OCI-LY3 (cell line): ENCODE measurements at regions not wholly inside any gene's neighbourhood (a gene's known extent, or its start where the extent isn't known, plus 50 kb on each side); places are given as distances from the start of the nearest gene placed in this dataset.

Experiments
- H2AFZ ChIP-seq: fragments of 200-600, 300-600 bp; shearing (Covaris generic); 2 replicates; pipeline ENCODE4 v1.6.0; 2014; ENCODE audit warnings: antibody characterized with exemption, low read depth, low read length
- H3K27ac ChIP-seq: fragments of 200-600, 300-600 bp; sonication (generic); 2 replicates; pipeline ENCODE4 v1.5.1; 2014; ENCODE audit warnings: mild to moderate bottlenecking, low read length, moderate library complexity, mixed read lengths
- H3K27me3 ChIP-seq: fragments of 200-600, 300-600 bp; sonication (generic); 2 replicates; pipeline ENCODE4 v1.6.1; 2014; ENCODE audit warnings: low read depth, low read length, mixed read lengths
- H3K36me3 ChIP-seq: fragments of 200-600, 300-600 bp; sonication (generic); replicated peaks from 2 replicates; pipeline ENCODE3; 2014; ENCODE audit warnings: low read depth, low read length, mixed read lengths
- H3K4me1 ChIP-seq: fragments of 300-600, 200-600 bp; sonication (generic); 2 replicates; pipeline ENCODE4 v1.6.1; 2014; ENCODE audit warnings: low read length, mixed read lengths
- H3K4me2 ChIP-seq: fragments of 200-600, 300-600 bp; sonication (generic); 2 replicates; pipeline ENCODE4 v1.6.1; 2014; ENCODE audit warnings: low read length, mixed read lengths
- H3K4me3 ChIP-seq: fragments of 300-600, 200-600 bp; sonication (generic); 2 replicates; pipeline ENCODE4 v1.5.1; 2014; ENCODE audit warnings: antibody characterized with exemption, mild to moderate bottlenecking, low read length, moderate library complexity
- H3K79me2 ChIP-seq: fragments of 300-600, 200-600 bp; shearing (Covaris generic); 2 replicates; pipeline ENCODE4 v1.6.1; 2014; ENCODE audit warnings: mild to moderate bottlenecking, low read length, mixed read lengths
- H3K9ac ChIP-seq: fragments of 300-600, 200-600 bp; shearing (Covaris generic); 2 replicates; pipeline ENCODE4 v1.6.0; 2014; ENCODE audit warnings: mild to moderate bottlenecking, low read length, moderate library complexity
- H3K9me3 ChIP-seq: fragments of 200-600, 300-600 bp; shearing (Covaris generic); 2 replicates; pipeline ENCODE4 v1.6.1; 2014; ENCODE audit warnings: low read length, mixed read lengths; ENCODE audit not compliant: insufficient read depth
- H4K20me1 ChIP-seq: fragments of 200-600, 300-600 bp; sonication (generic); 2 replicates; pipeline ENCODE4 v1.6.1; 2016; ENCODE audit warnings: low read length, mixed read lengths; ENCODE audit not compliant: insufficient read depth
- CTCF ChIP-seq: fragments of 200-600, 300-600 bp; sonication (generic); IDR thresholded peaks from 2 replicates; pipeline ENCODE4 v1.5.1; 2014; ENCODE audit warnings: antibody characterized with exemption, low read length, low read depth
- EZH2phosphoT487 ChIP-seq: fragments of 200-600 bp; shearing (Covaris generic); IDR thresholded peaks from 2 replicates; pipeline ENCODE4 v1.6.1; 2018; ENCODE audit warnings: antibody characterized with exemption, mixed run types, low read depth

GRCh38 chr1:68358439-68358838, 91.3 kb downstream of the RPE65 start:
- H3K4me2 ChIP-seq = no peak overlapping the region
- no peaks in the 10 kb centered on the region for H3K79me2 ChIP-seq
- no peaks in the 10 kb centered on the region for H4K20me1 ChIP-seq
- peaks cover 5% of the 10 kb centered on the region; the same call in 1 of the 2 replicates for H3K4me1 ChIP-seq
- no peaks in the 10 kb centered on the region for H3K36me3 ChIP-seq
- H3K9ac ChIP-seq = no peak overlapping the region
- no peaks in the 10 kb centered on the region for H3K9me3 ChIP-seq
- H3K4me3 ChIP-seq = no peak overlapping the region
- H3K27ac ChIP-seq = no peak overlapping the region
- H2AFZ ChIP-seq = no peak overlapping the region
- H3K27me3 ChIP-seq = no peaks in the 10 kb centered on the region
- no peak for TF ChIP-seq EZH2phosphoT487
- no peak for TF ChIP-seq CTCF

- Histone ChIP-seq H3K9ac (no peak overlapping the region), H3K4me1 (peaks cover 5% of the 10 kb centered on the region; the same call in 1 of the 2 replicates), H3K79me2 (no peaks in the 10 kb centered on the region), H3K9me3 (no peaks in the 10 kb centered on the region), H3K27me3 (no peaks in the 10 kb centered on the region), H3K4me2 (no peak overlapping the region), H2AFZ (no peak overlapping the region), H3K4me3 (no peak overlapping the region), H3K36me3 (no peaks in the 10 kb centered on the region), H3K27ac (no peak overlapping the region), H4K20me1 (no peaks in the 10 kb centered on the region)
- TF ChIP-seq CTCF = no peak
- no peak for TF ChIP-seq EZH2phosphoT487
Observed at GRCh38 chr1:68355614-68356013, 94.1 kb downstream of the RPE65 start.

GRCh38 chr1:68352202-68352601, 97.6 kb downstream of the RPE65 start:
- no peaks in the 10 kb centered on the region for H4K20me1 ChIP-seq
- no peaks in the 10 kb centered on the region for H3K27me3 ChIP-seq
- no peaks in the 10 kb centered on the region for H3K9me3 ChIP-seq
- no peak overlapping the region for H3K4me2 ChIP-seq
- no peaks in the 10 kb centered on the region for H3K36me3 ChIP-seq
- H2AFZ ChIP-seq = no peak overlapping the region
- no peak overlapping the region for H3K9ac ChIP-seq
- H3K4me1 ChIP-seq = peaks cover 2% of the 10 kb centered on the region; the same call in 1 of the 2 replicates
- TF ChIP-seq EZH2phosphoT487 (no peak), CTCF (no peak)
- no peak overlapping the region for H3K4me3 ChIP-seq
- H3K79me2 ChIP-seq = no peaks in the 10 kb centered on the region
- H3K27ac ChIP-seq = no peak overlapping the region

- TF ChIP-seq EZH2phosphoT487 = no peak
- TF ChIP-seq CTCF = no peak
- Histone ChIP-seq H3K4me1 (peaks cover 3% of the 10 kb centered on the region; the same call in 1 of the 2 replicates), H3K9me3 (no peaks in the 10 kb centered on the region), H3K79me2 (no peaks in the 10 kb centered on the region), H2AFZ (no peak overlapping the region), H3K9ac (no peak overlapping the region), H3K27ac (0 out of 2 replicates have a peak overlapping the region, but pooled peaks have one; percentile 31), H3K27me3 (no peaks in the 10 kb centered on the region), H3K4me2 (0 out of 2 replicates have a peak overlapping the region, but pooled peaks have one; percentile 24), H4K20me1 (no peaks in the 10 kb centered on the region), H3K36me3 (no peaks in the 10 kb centered on the region), H3K4me3 (no peak overlapping the region)
Observed at GRCh38 chr1:68347415-68347814, 102.3 kb downstream of the RPE65 start.
